NCI-H2171 (cell line): ENCODE measurements at regions not wholly inside any gene's neighbourhood (a gene's known extent, or its start where the extent isn't known, plus 50 kb on each side); places are given as distances from the start of the nearest gene placed in this dataset.
"Not testable (repeated sequence)": the region's sequence is repeated elsewhere in the genome, so short reads cannot be mapped to it uniquely, and the experiment has no call there.

Experiments
- DNase-seq: peaks from one replicate; lab custom pipeline; 2025; lab: John Stamatoyannopoulos, UW

- no peak for DNase-seq
These were observed 894.7 kb upstream of the INTU start for GRCh38 chr4:126737899-126738526.

GRCh38 chr4:126738527-126738923 lies 894.2 kb upstream of the INTU start:
- no peak for DNase-seq

GRCh38 chr4:126738926-126739325 lies 893.8 kb upstream of the INTU start:
- DNase-seq, result no peak

- DNase-seq, result no peak
These were observed 892.1 kb upstream of the INTU start for GRCh38 chr4:126740687-126741086.

GRCh38 chr4:126742048-126742447 lies 890.7 kb upstream of the INTU start:
- DNase-seq, result no peak

- no peak for DNase-seq
These were observed 889.9 kb upstream of the INTU start for GRCh38 chr4:126742885-126743284.

GRCh38 chr4:126748736-126749135 lies 884.0 kb upstream of the INTU start:
- no peak for DNase-seq

- DNase-seq, result no peak
These were observed 882.0 kb upstream of the INTU start for GRCh38 chr4:126750723-126751122.

- DNase-seq, result no peak
These were observed 880.6 kb upstream of the INTU start for GRCh38 chr4:126752126-126752525.

GRCh38 chr4:126752702-126753101 lies 880.1 kb upstream of the INTU start:
- DNase-seq, result no peak

GRCh38 chr4:126753592-126753991 lies 879.2 kb upstream of the INTU start:
- no peak for DNase-seq

GRCh38 chr4:126755506-126755905 lies 877.3 kb upstream of the INTU start:
- DNase-seq, result no peak

- no peak for DNase-seq
These were observed 876.5 kb upstream of the INTU start for GRCh38 chr4:126756050-126756829.

GRCh38 chr4:126757219-126757618 lies 875.5 kb upstream of the INTU start:
- no peak for DNase-seq

- DNase-seq, result no peak
These were observed 874.3 kb upstream of the INTU start for GRCh38 chr4:126758493-126758892.

GRCh38 chr4:126761947-126762662 lies 870.7 kb upstream of the INTU start:
- no peak for DNase-seq

- no peak for DNase-seq
These were observed 870.0 kb upstream of the INTU start for GRCh38 chr4:126762663-126763247.

GRCh38 chr4:126766241-126766640 lies 866.5 kb upstream of the INTU start:
- DNase-seq, result no peak

- DNase-seq, result no peak
These were observed 864.4 kb upstream of the INTU start for GRCh38 chr4:126768338-126768737.

GRCh38 chr4:126770811-126771553 lies 861.8 kb upstream of the INTU start:
- not testable (repeated sequence) for DNase-seq

- not testable (repeated sequence) for DNase-seq
These were observed 861.1 kb upstream of the INTU start for GRCh38 chr4:126771618-126772017.

GRCh38 chr4:126772662-126773061 lies 860.1 kb upstream of the INTU start:
- no peak for DNase-seq
